K562 (cell line): ENCODE measurements at regions not wholly inside any gene's neighbourhood (a gene's known extent, or its start where the extent isn't known, plus 50 kb on each side); places are given as distances from the start of the nearest gene placed in this dataset.

ENCODE experiments used
- BHLHE40 ChIP-seq: IDR thresholded peaks from 2 replicates; pipeline ENCODE4 v1.6.1; 2011; ENCODE audit warnings: low read length, improper control_type of control experiment
- CTCF ChIP-seq, 3 experiments: IDR thresholded peaks in 2 of 3; conservative IDR thresholded peaks in 1 of 3; 2 replicates each; pipeline ENCODE4 v1.5.1; 2011 to 2012; ENCODE audit warnings: low read length in 3 of 3, mild to moderate bottlenecking in 3 of 3, control low read depth in 2 of 3, improper control_type of control experiment in 1 of 3, inconsistent platforms in 1 of 3, low read depth in 1 of 3, mixed read lengths in 1 of 3, moderate library complexity in 1 of 3; ENCODE audit not compliant: insufficient read depth in 2 of 3
- FOS ChIP-seq: IDR thresholded peaks from 3 replicates; pipeline ENCODE4 v1.6.1; 2011; ENCODE audit not compliant: insufficient read length; ENCODE audit errors: extremely low read depth
- MEF2D ChIP-seq: conservative IDR thresholded peaks from 2 replicates; pipeline ENCODE4 v1.6.1; 2016; ENCODE audit warnings: low read depth, missing genetic modification characterization, missing compliant biosample characterization
- PHB2 ChIP-seq: fragments of 450-650 bp; IDR thresholded peaks from 2 replicates; pipeline ENCODE4 v1.6.1; 2017; ENCODE audit warnings: low read depth
- POLR2AphosphoS5 ChIP-seq: IDR thresholded peaks from 2 replicates; pipeline ENCODE4 v1.6.1; 2011; ENCODE audit warnings: mild to moderate bottlenecking, low read depth, low read length, moderate library complexity; ENCODE audit not compliant: control insufficient read depth, insufficient read depth
- SPI1 ChIP-seq: IDR thresholded peaks from 2 replicates; pipeline ENCODE4 v1.6.1; 2011; ENCODE audit warnings: low read depth, low read length, control low read depth, borderline replicate concordance
- TEAD2 ChIP-seq: fragments of 450-650 bp; IDR thresholded peaks from 2 replicates; pipeline ENCODE4 v1.6.1; 2016; ENCODE audit warnings: missing genetic modification characterization, control low read depth, missing compliant biosample characterization
- ZNF175 ChIP-seq: fragments of 200-800 bp; sonication (Bioruptor generic); IDR thresholded peaks from 2 replicates; pipeline ENCODE4 v1.6.1; 2016; ENCODE audit warnings: low read depth, mild to moderate bottlenecking, missing genetic modification characterization, missing compliant biosample characterization
- ZNF311 ChIP-seq: fragments of 250-450 bp; sonication (Bioruptor Pico); IDR thresholded peaks from 2 replicates; pipeline ENCODE4 v1.4.0; 2020; ENCODE audit warnings: mild to moderate bottlenecking, moderate library complexity

DNA sequence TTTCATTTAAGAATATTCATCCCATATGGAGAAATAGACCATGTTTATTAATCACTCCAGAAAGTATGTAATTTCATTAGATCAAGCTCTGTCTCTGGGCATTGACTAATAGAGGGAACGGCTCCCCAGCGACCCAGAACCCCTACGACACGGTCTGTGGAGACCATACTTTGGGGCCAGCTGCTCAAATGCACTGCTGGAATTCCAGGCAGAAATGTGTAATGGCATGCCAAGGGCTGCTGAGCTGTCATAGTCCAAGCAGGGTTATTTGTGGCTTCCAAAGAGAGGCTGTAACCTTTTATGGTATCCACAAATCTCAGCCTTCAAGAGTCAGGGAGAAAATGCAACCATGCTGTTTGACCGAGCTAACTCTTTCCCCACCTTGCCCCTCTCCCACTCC lies 755.8 kb downstream of the DHX35 start:
- TF ChIP-seq PHB2 (no peak), ZNF175 (CRISPR knock-in tag) (no peak), CTCF (IDR thresholded peaks at IDR 0.05 in 2 of 3, conservative IDR thresholded peaks at IDR 0.05 in 1 of 3; ENCODE audit: insufficient read depth in 2 of 3, low read depth in 1 of 3, low read length in 3 of 3) (no peak), TEAD2 (tag) (no peak), POLR2AphosphoS5 (no peak), ZNF311 (CRISPR knock-in tag) (no peak), BHLHE40 (no peak), MEF2D (tag) (no peak), FOS (no peak), SPI1 (no peak)
